D341Med (cell line): ENCODE measurements at regions not wholly inside any gene's neighbourhood (a gene's known extent, or its start where the extent isn't known, plus 50 kb on each side); places are given as distances from the start of the nearest gene placed in this dataset.
"Not testable (repeated sequence)": the region's sequence is repeated elsewhere in the genome, so short reads cannot be mapped to it uniquely, and the experiment has no call there.

ENCODE experiments used
- DNase-seq: peaks from one replicate; pipeline ENCODE4 v3.0.0; 2012; ENCODE audit warnings: low spot score

DNA sequence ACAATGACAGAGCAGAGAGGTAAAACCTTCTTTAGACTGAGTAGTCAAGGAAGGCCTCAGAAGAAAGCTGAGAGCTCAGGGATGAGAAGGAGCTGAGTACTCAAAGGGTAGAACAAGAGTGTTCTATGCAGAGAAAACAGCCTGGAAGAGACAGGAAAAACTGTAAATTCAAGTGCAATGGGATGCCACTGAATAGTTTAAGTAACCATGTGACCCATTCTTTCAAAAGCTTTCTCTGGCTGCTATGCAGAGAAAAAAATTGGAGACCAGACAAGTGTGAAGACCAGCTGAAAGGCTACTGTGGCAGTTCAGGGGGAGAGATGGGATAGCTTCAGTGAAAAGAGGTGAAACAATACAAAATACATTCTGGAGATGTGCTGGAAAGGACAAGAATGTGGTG, 61.3 kb upstream of the RNF38 start:
- DNase-seq: no peak

DNA sequence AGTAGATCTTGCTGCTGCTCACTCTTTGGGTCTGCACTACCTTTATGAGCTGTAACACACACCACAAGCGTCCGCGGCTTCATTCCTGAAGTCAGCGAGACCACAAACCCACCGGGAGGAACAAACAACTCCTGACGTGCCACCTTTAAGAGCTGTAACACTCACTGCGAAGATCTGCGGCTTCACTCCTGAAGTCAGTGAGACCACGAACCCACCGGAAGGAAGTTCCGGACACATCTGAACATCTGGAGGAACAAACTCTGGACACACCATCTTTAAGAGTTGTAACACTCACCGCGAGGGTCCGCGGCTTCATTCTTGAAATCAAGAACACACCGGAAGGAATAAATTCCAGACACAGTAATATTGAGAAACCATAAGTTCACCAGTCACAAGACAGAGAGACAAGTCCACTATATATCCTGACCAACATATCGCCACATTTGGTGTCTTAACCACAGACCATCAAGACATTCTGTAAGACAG, 58.4 kb upstream of the RNF38 start:
- DNase-seq: not testable (repeated sequence)

DNA sequence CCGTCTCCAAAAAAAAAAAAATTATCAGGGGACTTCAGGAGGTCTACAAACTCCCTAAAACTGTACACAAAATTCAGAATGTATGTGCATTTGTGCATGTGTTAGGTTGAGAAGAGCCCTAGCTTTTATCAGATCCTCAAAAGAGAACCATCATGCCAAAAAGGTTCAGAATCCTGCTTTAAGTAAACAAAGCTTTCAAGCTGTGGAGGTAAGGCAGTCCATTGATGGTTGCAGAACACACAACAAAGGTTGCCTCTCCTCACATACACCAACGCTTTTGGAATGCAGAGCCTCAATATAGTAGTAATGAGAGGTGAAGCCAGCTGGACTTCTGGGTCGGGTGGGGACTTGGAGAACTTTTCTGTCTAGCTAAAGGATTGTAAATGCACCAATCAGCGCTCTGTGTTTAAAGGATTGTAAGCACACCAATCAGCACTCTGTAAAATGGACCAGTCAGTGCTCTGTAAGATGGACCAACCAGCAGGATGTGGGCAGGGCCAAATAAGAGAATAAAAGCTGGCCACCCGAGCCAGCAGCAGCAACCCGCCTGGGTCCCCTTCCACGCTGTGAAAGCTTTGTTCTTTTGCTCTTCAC, 57.9 kb upstream of the RNF38 start:
- DNase-seq: no peak

DNA sequence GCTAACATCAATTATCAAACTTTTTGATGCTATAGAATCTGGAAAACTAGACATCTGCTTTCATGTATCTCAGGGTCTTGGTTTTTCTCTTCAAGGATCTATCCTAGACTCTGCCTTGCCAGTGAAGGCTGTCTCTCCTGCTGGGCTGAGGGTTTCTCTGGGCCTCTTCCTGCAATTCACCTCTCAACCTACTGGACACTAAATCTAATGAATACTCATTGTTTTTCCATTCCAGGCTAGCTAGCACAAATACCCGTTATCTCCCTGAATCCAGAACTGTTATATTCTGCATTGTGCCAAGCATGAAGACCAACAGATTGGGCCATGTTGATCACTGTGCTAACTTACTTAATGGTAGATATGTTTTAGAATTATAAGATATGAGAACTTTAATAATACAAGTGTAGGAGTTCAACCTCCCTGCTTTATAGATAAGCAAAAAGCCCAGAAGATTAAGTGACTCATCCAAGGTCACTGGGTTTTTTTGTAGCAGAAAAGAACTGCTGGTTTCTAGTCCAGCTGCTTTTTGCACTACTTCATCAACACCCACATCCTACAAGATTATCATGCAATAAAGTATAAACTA, 56.5 kb upstream of the RNF38 start:
- no peak for DNase-seq

DNA sequence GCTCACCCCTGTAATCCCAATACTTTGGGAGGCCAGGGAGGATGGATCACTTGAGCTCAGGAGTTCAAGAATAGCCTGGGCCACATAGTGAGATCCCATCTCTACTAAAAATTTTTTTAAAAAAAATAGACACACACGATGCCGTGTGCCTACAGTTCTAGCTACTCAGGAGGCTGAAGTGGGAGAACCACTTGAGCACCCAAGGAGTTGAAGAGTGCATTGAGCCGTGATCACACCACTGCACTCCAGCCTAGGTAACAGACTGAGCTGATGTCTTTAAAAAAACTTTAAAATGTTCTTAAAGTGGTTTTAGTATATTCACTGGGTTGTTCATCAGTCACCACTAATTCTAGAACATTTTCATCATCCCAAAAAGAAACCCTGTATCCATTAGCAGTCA, 51.9 kb upstream of the RNF38 start:
- DNase-seq: no peak

DNA sequence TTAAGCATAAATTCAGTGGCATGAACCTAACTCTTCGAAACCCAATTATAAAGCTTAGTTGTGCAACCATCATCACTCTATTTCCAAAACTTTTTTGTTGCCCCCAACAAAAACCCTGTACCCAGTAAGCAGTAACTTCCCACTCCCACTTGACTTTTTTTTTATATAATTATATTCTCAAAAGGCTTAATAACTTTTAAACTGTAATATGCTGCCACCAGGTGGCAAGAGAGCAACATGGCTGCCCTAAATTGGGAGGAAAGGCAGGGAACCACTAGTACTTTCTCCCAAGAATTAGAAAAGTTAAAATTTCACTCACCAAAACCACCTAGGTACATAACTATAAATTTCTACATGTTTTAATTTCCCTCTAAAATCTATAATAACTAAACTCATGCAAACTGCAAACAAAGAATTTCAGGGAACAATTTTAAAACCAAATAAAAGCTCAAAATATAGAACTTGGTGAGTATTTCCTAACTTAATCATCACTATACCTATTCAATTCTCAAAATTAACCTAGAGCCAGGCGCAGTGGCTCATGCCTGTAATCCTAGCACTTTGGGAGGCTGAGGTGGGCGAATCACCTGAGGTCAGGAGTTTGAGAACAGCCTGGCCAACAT, 50.2 kb upstream of the RNF38 start:
- peak; percentile 57 for DNase-seq
